CD4-positive, CD25-positive, alpha-beta regulatory T cell (primary cell): ENCODE measurements at regions not wholly inside any gene's neighbourhood (a gene's known extent, or its start where the extent isn't known, plus 50 kb on each side); places are given as distances from the start of the nearest gene placed in this dataset.
"Not testable (repeated sequence)": the region's sequence is repeated elsewhere in the genome, so short reads cannot be mapped to it uniquely, and the experiment has no call there.

ENCODE experiments used
- ATAC-seq, 2 donors: fragments of 150-1000 bp; cut with Tn5 transposase; one replicate each; pipeline ENCODE4 v1.10.0; 2021; ENCODE audit warnings: low read depth in 2 of 2, moderate number of reproducible peaks in 2 of 2, moderate library complexity in 1 of 2
- DNase-seq, 3 donors: peaks; one replicate each; pipeline versions ENCODE4 v3.0.0 to v3.0.0-alpha.2; 2012 to 2022; ENCODE audit warnings: mixed read lengths in 1 of 3
- H3K27ac ChIP-seq: one replicate; pipeline ENCODE4 v1.7.0; 2013; ENCODE audit warnings: mild to moderate bottlenecking, low read length; ENCODE audit not compliant: insufficient read depth, poor library complexity, severe bottlenecking
- H3K27me3 ChIP-seq: one replicate; pipeline ENCODE4 v1.7.0; 2013; ENCODE audit warnings: low read length; ENCODE audit not compliant: control insufficient read depth, insufficient read depth
- H3K36me3 ChIP-seq: one replicate; pipeline ENCODE4 v1.7.0; 2013; ENCODE audit warnings: mild to moderate bottlenecking, low read length, moderate library complexity; ENCODE audit not compliant: control insufficient read depth, insufficient read depth
- H3K4me1 ChIP-seq: 2 replicates; pipeline ENCODE4 v1.7.0; 2013; ENCODE audit warnings: mild to moderate bottlenecking, low read length; ENCODE audit not compliant: insufficient read depth, control insufficient read depth, poor library complexity, severe bottlenecking
- H3K4me3 ChIP-seq: one replicate; pipeline ENCODE4 v1.7.0; 2013; ENCODE audit warnings: low read depth, mild to moderate bottlenecking, low read length, moderate library complexity
- H3K9me3 ChIP-seq, 2 experiments: 1 replicate in 1 of 2; 2 replicates in 1 of 2; pipeline ENCODE4 v1.7.0; 2013; ENCODE audit warnings: low read length in 2 of 2, mild to moderate bottlenecking in 1 of 2, moderate library complexity in 1 of 2; ENCODE audit not compliant: control insufficient read depth in 2 of 2
- H3K27ac Mint-ChIP-seq, 3 donors: one replicate each; pipeline ENCODE4 v1.8.0; 2020 to 2022; ENCODE audit warnings: mild to moderate bottlenecking in 3 of 3, mixed read lengths in 3 of 3, moderate library complexity in 2 of 3
- H3K27me3 Mint-ChIP-seq: one replicate; pipeline ENCODE4 v1.8.0; 2022; ENCODE audit warnings: mild to moderate bottlenecking, mixed read lengths
- H3K36me3 Mint-ChIP-seq: one replicate; pipeline ENCODE4 v1.8.0; 2020; ENCODE audit warnings: mixed read lengths
- H3K4me1 Mint-ChIP-seq, 4 donors: one replicate each; pipeline ENCODE4 v1.8.0; 2020 to 2022; ENCODE audit warnings: mixed read lengths in 4 of 4, mild to moderate bottlenecking in 1 of 4
- H3K4me3 Mint-ChIP-seq, 4 donors: one replicate each; pipeline ENCODE4 v1.8.0; 2020 to 2022; ENCODE audit warnings: mild to moderate bottlenecking in 4 of 4, mixed read lengths in 4 of 4, moderate library complexity in 3 of 4
- H3K9me3 Mint-ChIP-seq, 7 donors: one replicate each; pipeline ENCODE4 v1.8.0; 2020 to 2022; ENCODE audit warnings: mixed read lengths in 7 of 7, mild to moderate bottlenecking in 3 of 7, moderate library complexity in 2 of 7

DNA sequence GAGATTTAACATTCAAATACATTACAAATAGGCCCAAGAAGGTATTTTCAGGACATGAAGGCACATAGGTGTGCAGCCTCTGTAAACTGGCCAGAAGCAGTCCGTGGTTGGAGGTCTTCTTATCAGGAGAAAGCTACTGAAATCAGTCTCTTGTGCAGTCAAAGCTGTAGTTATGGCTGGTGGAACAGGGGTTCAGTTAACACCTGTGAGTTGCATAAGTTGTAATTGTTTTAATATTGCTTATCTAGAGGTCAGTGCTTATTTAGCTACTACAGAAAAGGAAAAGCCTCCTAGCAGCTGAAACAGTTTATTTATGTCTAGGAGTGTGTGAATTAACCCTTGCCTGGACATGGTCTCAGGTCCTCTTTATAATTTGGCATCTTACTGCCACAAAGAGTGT, 377.6 kb upstream of the MDGA2 start:
- Mint-ChIP-seq H3K27me3 (no peaks in the 10 kb centered on the region), H3K4me3 (no peak overlapping the region), H3K4me1 (no peaks in the 10 kb centered on the region)

DNA sequence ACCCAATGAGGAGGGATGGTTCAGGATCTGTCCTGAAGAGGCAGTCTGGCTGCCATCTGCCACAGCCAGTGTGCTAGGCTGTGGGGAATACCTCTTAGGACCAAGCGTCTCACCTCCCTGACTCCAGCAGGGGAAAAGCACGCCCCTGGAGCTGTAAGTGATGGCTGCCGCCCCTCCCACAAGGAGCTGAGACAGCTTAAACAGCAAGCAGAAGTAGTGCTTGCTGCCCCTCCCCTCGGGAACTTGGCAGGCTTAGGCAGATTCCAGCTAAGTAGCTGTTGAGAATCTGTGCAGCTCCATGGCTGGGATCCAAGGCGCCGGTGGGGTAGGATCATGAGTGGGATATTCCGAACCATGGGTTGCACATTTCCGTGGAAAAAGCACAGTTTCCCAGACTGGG, 360.4 kb upstream of the MDGA2 start:
- Mint-ChIP-seq H3K36me3 (no peaks in the 10 kb centered on the region), H3K9me3 (peaks cover 0 to 50% (median 20%) of the 10 kb centered on the region in 7 donors), H3K4me1 (no peaks in the 10 kb centered on the region), H3K27ac (no peak overlapping the region), H3K27me3 (no peaks in the 10 kb centered on the region), H3K4me3 (no peak overlapping the region)
- Histone ChIP-seq H3K9me3 (peaks cover 1 to 9% of the 10 kb centered on the region in 2 experiments), H3K27ac (no peak overlapping the region), H3K4me3 (no peak overlapping the region), H3K27me3 (no peaks in the 10 kb centered on the region), H3K36me3 (no peaks in the 10 kb centered on the region), H3K4me1 (no peaks in the 10 kb centered on the region)
- DNase-seq = no peak
- no peak for ATAC-seq

More for the DNA sequence above, 377.6 kb upstream of the MDGA2 start:
- no peak overlapping the region for H3K4me3 ChIP-seq
- H3K36me3 ChIP-seq = no peaks in the 10 kb centered on the region
- no peaks in the 10 kb centered on the region for H3K9me3 ChIP-seq
- no peaks in the 10 kb centered on the region for H3K36me3 Mint-ChIP-seq
- DNase-seq = no peak
- H3K4me1 ChIP-seq = no peaks in the 10 kb centered on the region
- no peak overlapping the region for H3K27ac ChIP-seq
- H3K27me3 ChIP-seq = no peaks in the 10 kb centered on the region
- H3K27ac Mint-ChIP-seq = no peak overlapping the region
- peaks cover 2 to 32% (median 9%) of the 10 kb centered on the region in 7 donors for H3K9me3 Mint-ChIP-seq
- ATAC-seq = no peak

DNA sequence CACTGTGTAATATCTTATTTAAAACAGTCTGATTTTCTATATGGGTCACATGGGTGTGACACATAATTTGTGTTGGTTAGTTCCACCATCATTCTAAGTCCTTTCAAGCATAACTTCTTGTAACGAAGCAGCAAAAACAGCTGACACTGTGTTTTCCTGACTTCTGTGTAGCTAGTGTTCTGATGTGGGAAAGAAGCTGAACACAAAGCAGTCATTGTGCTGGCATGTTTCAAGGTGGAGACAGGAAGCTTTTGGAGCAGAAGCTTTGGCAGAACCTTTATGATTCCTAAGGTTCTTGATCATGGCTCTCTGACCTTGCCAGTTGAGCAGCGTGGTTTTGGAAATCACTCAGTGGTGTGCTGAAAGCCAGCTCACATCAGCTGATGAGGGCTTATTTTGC, 351.7 kb upstream of the MDGA2 start:
- Mint-ChIP-seq H3K4me3 (no peak overlapping the region), H3K4me1 (no peaks in the 10 kb centered on the region), H3K27ac (no peak overlapping the region), H3K9me3 (peaks cover 0 to 9% (median 3%) of the 10 kb centered on the region in 7 donors), H3K36me3 (no peaks in the 10 kb centered on the region), H3K27me3 (no peaks in the 10 kb centered on the region)
- no peaks in the 10 kb centered on the region for H3K27me3 ChIP-seq
- no peaks in the 10 kb centered on the region for H3K4me1 ChIP-seq
- DNase-seq (no peak), ATAC-seq (no peak)
- H3K36me3 ChIP-seq = no peaks in the 10 kb centered on the region
- H3K9me3 ChIP-seq = peaks cover 0 to 5% of the 10 kb centered on the region in 2 experiments
- H3K4me3 ChIP-seq = no peak overlapping the region
- no peak overlapping the region for H3K27ac ChIP-seq

DNA sequence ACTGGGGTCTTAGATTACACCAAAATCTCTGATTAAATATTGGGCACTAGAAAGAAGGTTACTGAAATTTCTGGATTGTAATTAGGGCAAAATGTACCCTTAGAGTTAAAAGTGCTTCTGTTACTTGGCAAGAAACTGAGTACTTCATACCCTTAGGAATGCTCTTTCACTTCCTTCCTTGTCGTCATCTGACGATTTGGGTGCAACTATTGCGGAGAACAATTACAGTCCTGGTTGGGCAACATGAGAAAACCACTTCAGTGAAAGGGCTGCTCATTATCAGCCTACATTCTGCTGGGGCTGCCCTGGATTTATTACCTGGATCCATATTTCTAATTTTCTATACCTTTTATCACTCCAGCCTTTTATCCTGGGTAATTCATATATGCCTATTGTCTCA, 348.5 kb upstream of the MDGA2 start:
- H3K27ac Mint-ChIP-seq = no peak overlapping the region
- Histone ChIP-seq H3K36me3 (no peaks in the 10 kb centered on the region), H3K4me1 (no peaks in the 10 kb centered on the region), H3K9me3 (peaks cover 0 to 5% of the 10 kb centered on the region in 2 experiments), H3K4me3 (no peak overlapping the region), H3K27me3 (no peaks in the 10 kb centered on the region), H3K27ac (no peak overlapping the region)
- no peaks in the 10 kb centered on the region for H3K4me1 Mint-ChIP-seq
- no peak overlapping the region for H3K4me3 Mint-ChIP-seq
- no peaks in the 10 kb centered on the region for H3K36me3 Mint-ChIP-seq
- ATAC-seq (no peak), DNase-seq (no peak)
- H3K27me3 Mint-ChIP-seq = no peaks in the 10 kb centered on the region
- peaks cover 0 to 7% (median 3%) of the 10 kb centered on the region in 7 donors for H3K9me3 Mint-ChIP-seq

DNA sequence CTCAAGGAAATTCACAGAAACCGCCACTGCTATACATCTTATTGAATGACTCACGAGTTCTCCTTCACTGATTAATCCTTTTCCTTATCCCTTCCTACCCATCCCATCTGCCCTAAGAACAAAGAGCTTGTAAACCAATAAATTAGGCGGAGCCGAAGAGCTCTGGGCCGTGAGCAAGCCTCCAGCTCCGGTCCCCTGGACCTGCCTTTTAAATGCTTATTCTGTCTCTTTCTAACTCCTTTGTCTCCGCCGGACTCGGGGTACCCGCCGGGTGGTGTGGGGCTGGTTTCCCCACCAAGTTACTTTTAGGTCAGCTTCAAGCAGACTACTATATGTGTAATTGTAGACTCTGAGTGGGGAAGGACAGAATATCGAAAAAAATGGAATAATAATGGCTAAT, 336.1 kb upstream of the MDGA2 start:
- H3K4me1 Mint-ChIP-seq, H3K4me3 Mint-ChIP-seq, H3K27me3 Mint-ChIP-seq, H3K4me3 ChIP-seq, H3K27ac Mint-ChIP-seq, DNase-seq, ATAC-seq, H3K36me3 Mint-ChIP-seq, H3K27ac ChIP-seq, H3K27me3 ChIP-seq, H3K9me3 Mint-ChIP-seq, H3K4me1 ChIP-seq, H3K36me3 ChIP-seq: not testable (repeated sequence)
- peaks cover 0 to 11% of the 10 kb centered on the region in 2 experiments for H3K9me3 ChIP-seq

DNA sequence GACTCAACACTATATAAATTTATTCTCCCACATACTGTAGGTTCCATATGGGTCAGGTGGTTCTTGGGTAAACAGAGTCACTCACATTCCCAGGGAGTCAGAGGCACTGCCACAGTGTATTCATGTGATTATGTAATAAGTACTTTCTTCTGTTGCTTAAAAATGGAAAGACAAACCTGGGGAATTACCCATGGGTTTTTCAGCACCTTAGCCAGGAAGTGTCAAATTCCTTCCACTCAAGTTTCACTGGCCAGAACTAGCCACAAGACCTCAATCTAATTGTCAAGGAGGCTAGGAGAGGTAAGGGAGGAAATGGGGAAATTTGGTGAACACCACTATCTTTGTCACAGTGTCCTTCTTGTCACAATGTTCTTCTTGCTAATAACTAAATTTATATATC, 333.2 kb upstream of the MDGA2 start:
- no peak overlapping the region for H3K27ac ChIP-seq
- Mint-ChIP-seq H3K4me1 (no peaks in the 10 kb centered on the region), H3K9me3 (peaks cover 2 to 9% (median 5%) of the 10 kb centered on the region in 7 donors), H3K4me3 (no peak overlapping the region), H3K36me3 (no peaks in the 10 kb centered on the region), H3K27ac (no peak overlapping the region), H3K27me3 (no peaks in the 10 kb centered on the region)
- DNase-seq (no peak), ATAC-seq (no peak)
- no peaks in the 10 kb centered on the region for H3K4me1 ChIP-seq
- no peaks in the 10 kb centered on the region for H3K27me3 ChIP-seq
- no peak overlapping the region for H3K4me3 ChIP-seq
- H3K9me3 ChIP-seq = peaks cover 0 to 11% of the 10 kb centered on the region in 2 experiments
- H3K36me3 ChIP-seq = no peaks in the 10 kb centered on the region

DNA sequence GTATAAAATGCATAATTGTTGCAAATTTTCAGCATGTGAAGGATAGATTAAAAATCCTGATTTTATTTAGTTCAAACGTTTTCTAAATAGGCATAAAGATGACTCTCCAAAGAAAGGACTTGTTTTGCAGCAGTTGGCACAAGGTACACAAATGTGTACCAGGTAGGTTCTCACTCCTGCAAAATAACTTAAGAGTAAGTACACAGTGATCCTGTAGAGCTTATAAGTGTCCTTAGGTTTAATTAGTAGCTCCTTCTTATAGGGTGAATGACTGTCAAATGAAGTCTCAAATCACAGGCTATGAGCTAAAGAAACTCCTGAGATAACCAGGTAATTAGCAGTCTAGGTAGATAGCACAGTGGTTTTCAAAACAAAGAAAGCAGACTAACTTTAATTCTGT, 330.6 kb upstream of the MDGA2 start:
- ATAC-seq (no peak), DNase-seq (no peak)
- Histone ChIP-seq H3K4me1 (no peaks in the 10 kb centered on the region), H3K27ac (no peak overlapping the region), H3K9me3 (peaks cover 0 to 11% of the 10 kb centered on the region in 2 experiments), H3K4me3 (no peak overlapping the region), H3K27me3 (no peaks in the 10 kb centered on the region), H3K36me3 (no peaks in the 10 kb centered on the region)
- Mint-ChIP-seq H3K27me3 (no peaks in the 10 kb centered on the region), H3K36me3 (no peaks in the 10 kb centered on the region), H3K4me1 (no peaks in the 10 kb centered on the region), H3K4me3 (no peak overlapping the region), H3K9me3 (peaks cover 0 to 9% (median 3%) of the 10 kb centered on the region in 7 donors), H3K27ac (no peak overlapping the region)

DNA sequence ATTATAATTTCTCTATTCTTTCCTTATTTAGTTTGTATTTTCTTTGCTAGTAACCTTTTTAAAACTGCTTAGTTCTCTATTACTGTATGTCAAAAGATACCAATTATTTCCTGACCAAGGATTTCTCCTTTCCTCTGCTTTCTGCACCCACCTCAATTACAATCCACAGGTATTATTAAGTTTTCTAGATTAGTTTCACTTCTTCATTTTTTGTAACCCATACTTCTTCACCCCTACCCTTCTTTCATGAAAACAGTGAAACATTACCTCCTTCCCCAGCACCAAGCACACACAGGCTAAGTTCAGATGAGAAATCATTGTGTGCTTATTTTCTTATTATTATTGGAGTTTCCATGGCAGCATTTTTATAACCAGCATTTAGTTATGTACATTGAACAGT, 318.5 kb upstream of the MDGA2 start:
- no peaks in the 10 kb centered on the region for H3K4me1 ChIP-seq
- Mint-ChIP-seq H3K36me3 (no peaks in the 10 kb centered on the region), H3K9me3 (peaks cover 0 to 30% (median 1%) of the 10 kb centered on the region in 7 donors), H3K27ac (no peak overlapping the region), H3K27me3 (no peaks in the 10 kb centered on the region), H3K4me1 (peaks cover 0 to 4% (median 0%) of the 10 kb centered on the region in 4 donors), H3K4me3 (no peak overlapping the region)
- H3K9me3 ChIP-seq = peaks cover 0 to 5% of the 10 kb centered on the region in 2 experiments
- H3K36me3 ChIP-seq = no peaks in the 10 kb centered on the region
- ATAC-seq = no peak
- DNase-seq = no peak
- H3K27me3 ChIP-seq = no peaks in the 10 kb centered on the region
- no peak overlapping the region for H3K27ac ChIP-seq
- H3K4me3 ChIP-seq = no peak overlapping the region
